Testis (tissue), 2 donors: ENCODE measurements at regions not wholly inside any gene's neighbourhood (a gene's known extent, or its start where the extent isn't known, plus 50 kb on each side); places are given as distances from the start of the nearest gene placed in this dataset.

Source experiments
- DNase-seq: peaks from one replicate; pipeline ENCODE4 v3.0.0-alpha.2; 2019
- H3K27ac ChIP-seq, 2 donors: fragments of 200-600 bp; sonication (generic); one replicate each; pipeline ENCODE4 v1.5.1; 2019
- H3K27me3 ChIP-seq: fragments of 200-600 bp; sonication (generic); one replicate; pipeline ENCODE4 v1.5.1; 2019
- H3K36me3 ChIP-seq: fragments of 200-600 bp; sonication (generic); one replicate; pipeline ENCODE4 v1.5.1; 2017; ENCODE audit warnings: low read depth; ENCODE audit errors: missing control alignments
- H3K4me1 ChIP-seq: fragments of 200-600 bp; sonication (generic); one replicate; pipeline ENCODE4 v1.5.1; 2019
- H3K4me3 ChIP-seq, 2 donors: fragments of 200-600 bp; sonication (generic); one replicate each; pipeline ENCODE4 v1.5.1; 2017 to 2019
- H3K9me3 ChIP-seq: fragments of 200-600 bp; sonication (generic); one replicate; pipeline ENCODE4 v1.5.1; 2017
- CTCF ChIP-seq, 3 experiments: fragments of 450-650 bp in 2 of 3; fragments of 200-600 bp in 1 of 3; sonication (generic) in 1 of 3; IDR thresholded peaks; one replicate each; pipeline ENCODE4 v1.5.1; 2016 to 2019; ENCODE audit warnings: antibody characterized with exemption in 3 of 3, mild to moderate bottlenecking in 2 of 3, moderate library complexity in 1 of 3
- POLR2A ChIP-seq: fragments of 450-650 bp; IDR thresholded peaks from one replicate; pipeline ENCODE4 v1.6.1; 2017; ENCODE audit warnings: antibody characterized with exemption, mild to moderate bottlenecking, moderate library complexity
- WGBS, 2 donors: methylation state at CpG; one replicate each; pipeline ENCODE4 v1.1.5; 2018; 5-methylcytosine and 5-hydroxymethylcytosine counted together
- intact Hi-C: fragments of 100-400 bp; cut with DNase I; formaldehyde crosslinking; loops from one replicate; pipeline ENCODE4 v1.15.1; 2023; ENCODE audit warnings: low total_unique reads

GRCh38 chr4:152264106-152264505 lies 271.8 kb downstream of the FBXW7 start:
- no peak for DNase-seq
- intact Hi-C loops, result no loop called here

GRCh38 chr4:152259866-152260265 lies 276.0 kb downstream of the FBXW7 start:
- Histone ChIP-seq H3K36me3 (no peaks in the 10 kb centered on the region), H3K9me3 (no peaks in the 10 kb centered on the region), H3K4me1 (no peaks in the 10 kb centered on the region), H3K27me3 (no peaks in the 10 kb centered on the region), H3K4me3 (no peak overlapping the region), H3K27ac (no peak overlapping the region)
- WGBS, 2 donors, result 52 to 87% methylated on average over 1 of the region's 1 CpG
- TF ChIP-seq POLR2A (no peak), CTCF (IDR thresholded peaks at IDR 0.05) (no peak)
- intact Hi-C loops, result no loop called here
- no peak for DNase-seq

More at GRCh38 chr4:152264106-152264505, 271.8 kb downstream of the FBXW7 start:
- H3K4me1 ChIP-seq, result no peaks in the 10 kb centered on the region
- no peaks in the 10 kb centered on the region for H3K27me3 ChIP-seq
- WGBS, 2 donors, result 92 to 98% methylated on average over 5 of the region's 5 CpGs
- H3K4me3 ChIP-seq, result no peak overlapping the region
- no peaks in the 10 kb centered on the region for H3K36me3 ChIP-seq
- TF ChIP-seq POLR2A, result no peak
- no peak for TF ChIP-seq CTCF (IDR thresholded peaks at IDR 0.05)
- H3K9me3 ChIP-seq, result no peaks in the 10 kb centered on the region
- H3K27ac ChIP-seq, result no peak overlapping the region

- Histone ChIP-seq H3K4me1 (no peaks in the 10 kb centered on the region), H3K4me3 (no peak overlapping the region), H3K36me3 (no peaks in the 10 kb centered on the region), H3K27me3 (no peaks in the 10 kb centered on the region), H3K9me3 (no peaks in the 10 kb centered on the region), H3K27ac (no peak overlapping the region)
- 53 to 62% methylated on average over 8 of the region's 8 CpGs for WGBS, 2 donors
- no peak for DNase-seq
- TF ChIP-seq POLR2A (no peak), CTCF (IDR thresholded peaks at IDR 0.05) (no peak)
- intact Hi-C loops, result no loop called here
Observed at GRCh38 chr4:152258804-152259708, 276.8 kb downstream of the FBXW7 start.

- no peak for TF ChIP-seq CTCF (IDR thresholded peaks at IDR 0.05)
- no peak for TF ChIP-seq POLR2A
- Histone ChIP-seq H3K27me3 (no peaks in the 10 kb centered on the region), H3K4me1 (no peaks in the 10 kb centered on the region), H3K9me3 (no peaks in the 10 kb centered on the region), H3K4me3 (no peak overlapping the region), H3K27ac (no peak overlapping the region), H3K36me3 (no peaks in the 10 kb centered on the region)
- intact Hi-C loops, result no loop called here
- no peak for DNase-seq
- 67 to 75% methylated on average over 1 to 5 of the region's 5 CpGs for WGBS, 2 donors
Observed at GRCh38 chr4:152258391-152258790, 277.5 kb downstream of the FBXW7 start.
